IMR-90 (cell line): ENCODE measurements at regions not wholly inside any gene's neighbourhood (a gene's known extent, or its start where the extent isn't known, plus 50 kb on each side); places are given as distances from the start of the nearest gene placed in this dataset.

Experiments used
- BHLHE40 ChIP-seq: fragments of 150-350 bp; IDR thresholded peaks from 2 replicates; pipeline ENCODE4 v1.6.1; 2016; ENCODE audit warnings: mild to moderate bottlenecking, low read depth, low read length
- POLR2A ChIP-seq: IDR thresholded peaks from 2 replicates; pipeline ENCODE4 v1.6.1; 2012; ENCODE audit warnings: mild to moderate bottlenecking, low read depth, low read length
- TF ChIP-seq, protein P1 (sequence below): conservative IDR thresholded peaks from 2 replicates; pipeline ENCODE4 v1.5.1; 2012; ENCODE audit warnings: mild to moderate bottlenecking, low read depth, low read length, improper control_type of control experiment

GRCh38 chr16:59514651-59515050, 780.5 kb upstream of the GOT2 start:
- TF ChIP-seq, protein P1, sequence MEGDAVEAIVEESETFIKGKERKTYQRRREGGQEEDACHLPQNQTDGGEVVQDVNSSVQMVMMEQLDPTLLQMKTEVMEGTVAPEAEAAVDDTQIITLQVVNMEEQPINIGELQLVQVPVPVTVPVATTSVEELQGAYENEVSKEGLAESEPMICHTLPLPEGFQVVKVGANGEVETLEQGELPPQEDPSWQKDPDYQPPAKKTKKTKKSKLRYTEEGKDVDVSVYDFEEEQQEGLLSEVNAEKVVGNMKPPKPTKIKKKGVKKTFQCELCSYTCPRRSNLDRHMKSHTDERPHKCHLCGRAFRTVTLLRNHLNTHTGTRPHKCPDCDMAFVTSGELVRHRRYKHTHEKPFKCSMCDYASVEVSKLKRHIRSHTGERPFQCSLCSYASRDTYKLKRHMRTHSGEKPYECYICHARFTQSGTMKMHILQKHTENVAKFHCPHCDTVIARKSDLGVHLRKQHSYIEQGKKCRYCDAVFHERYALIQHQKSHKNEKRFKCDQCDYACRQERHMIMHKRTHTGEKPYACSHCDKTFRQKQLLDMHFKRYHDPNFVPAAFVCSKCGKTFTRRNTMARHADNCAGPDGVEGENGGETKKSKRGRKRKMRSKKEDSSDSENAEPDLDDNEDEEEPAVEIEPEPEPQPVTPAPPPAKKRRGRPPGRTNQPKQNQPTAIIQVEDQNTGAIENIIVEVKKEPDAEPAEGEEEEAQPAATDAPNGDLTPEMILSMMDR = no peak
- TF ChIP-seq POLR2A (no peak), BHLHE40 (no peak)
